ENCODE measurements at regions not wholly inside any gene's neighbourhood (a gene's known extent, or its start where the extent isn't known, plus 50 kb on each side); places are given as distances from the start of the nearest gene placed in this dataset.

DNA sequence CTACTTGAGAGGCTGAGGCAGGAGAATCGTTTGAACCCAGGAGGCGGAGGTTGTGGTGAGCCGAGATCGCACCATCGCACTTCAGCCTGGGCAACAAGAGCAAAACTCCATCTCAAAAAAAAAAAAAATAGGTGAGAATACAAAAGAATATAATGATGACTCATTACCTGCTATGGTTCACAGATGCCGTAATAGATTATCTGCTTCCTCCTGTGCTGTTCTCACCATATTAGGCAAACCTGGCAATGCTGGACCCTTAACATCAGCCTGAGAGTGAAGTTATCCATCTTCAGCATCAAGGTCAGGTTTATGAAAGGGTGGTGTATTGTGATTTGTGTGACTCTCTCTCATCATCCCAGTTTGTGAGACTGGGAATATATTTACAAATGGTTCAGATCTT, 271.3 kb upstream of the CPHXL start:
- FAIRE-seq = no peak
- intact Hi-C loops (cut with micrococcal nuclease; ENCODE audit: unreplicated experiment) = no loop called here

DNA sequence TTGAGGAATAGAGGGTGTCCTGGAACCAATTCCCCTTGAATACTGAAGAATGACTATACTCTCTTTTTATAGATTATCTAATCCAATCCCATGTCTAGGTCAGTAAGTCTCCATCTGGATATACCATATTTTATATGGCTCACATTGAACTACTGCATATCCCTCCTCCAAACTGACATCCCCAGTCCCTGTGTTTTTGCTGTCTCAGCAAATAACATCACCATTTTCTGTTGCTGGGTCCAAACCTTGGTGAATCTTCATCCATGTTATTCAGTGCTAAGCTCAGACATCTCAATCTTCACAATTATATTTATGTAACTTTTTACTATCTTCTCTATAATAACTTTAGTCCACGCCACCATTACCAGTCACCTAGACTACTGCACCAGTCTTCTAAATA, 269.6 kb upstream of the CNTNAP4 start:
- Histone ChIP-seq H4K20me1 (ENCODE audit: insufficient read depth, low read length) (no peaks in the 10 kb centered on the region), H3K4me1 (ENCODE audit: insufficient read depth, low read length) (no peaks in the 10 kb centered on the region), H3K9ac (ENCODE audit: insufficient read depth, low read depth, low read length) (no peak overlapping the region), H3K4me2 (ENCODE audit: low read depth, low read length) (no peak overlapping the region), H3K4me3 (replicated peaks in 1 of 3; ENCODE audit: insufficient read depth in 1 of 3, low read depth in 2 of 3, low read length in 3 of 3) (no peak overlapping the region), H3K79me2 (ENCODE audit: insufficient read depth, low read length) (no peaks in the 10 kb centered on the region), H3K9me3 (ENCODE audit: low read length) (no peaks in the 10 kb centered on the region), H2AFZ (ENCODE audit: low read length) (no peak overlapping the region), H3K27me3 (ENCODE audit: control insufficient read depth in 1 of 2, insufficient read depth in 2 of 2, low read length in 2 of 2) (no peaks in the 10 kb centered on the region), H3K36me3 (replicated peaks in 1 of 2; ENCODE audit: control insufficient read depth in 1 of 2, insufficient read depth in 2 of 2, low read length in 2 of 2) (no peaks in the 10 kb centered on the region), H3K27ac (ENCODE audit: extremely low read length, insufficient read depth, low read length) (no peak overlapping the region)
- DNase-seq (ENCODE audit: low spot score) = no peak
- BruUV-seq (replicated peaks) = no TSS peak
- FAIRE-seq = no peak
- CTCF ChIA-PET (ENCODE audit: low intra/inter-chr PET ratio, low total read pairs) = no interaction called here
- WGBS (ENCODE audit: low lambda C conversion rate) = 10% methylated on average over 1 of the region's 1 CpG
- POLR2A ChIA-PET = no interaction called here
- peak; percentile 99 for TF ChIP-seq MAFF (IDR thresholded peaks at IDR 0.05; ENCODE audit: low read depth, low read length)
- TF ChIP-seq MAFK (conservative IDR thresholded peaks at IDR 0.05 in 1 of 2, IDR thresholded peaks at IDR 0.05 in 1 of 2; ENCODE audit: low read length in 2 of 2) = peak; percentile 99
- TF ChIP-seq, protein P1, sequence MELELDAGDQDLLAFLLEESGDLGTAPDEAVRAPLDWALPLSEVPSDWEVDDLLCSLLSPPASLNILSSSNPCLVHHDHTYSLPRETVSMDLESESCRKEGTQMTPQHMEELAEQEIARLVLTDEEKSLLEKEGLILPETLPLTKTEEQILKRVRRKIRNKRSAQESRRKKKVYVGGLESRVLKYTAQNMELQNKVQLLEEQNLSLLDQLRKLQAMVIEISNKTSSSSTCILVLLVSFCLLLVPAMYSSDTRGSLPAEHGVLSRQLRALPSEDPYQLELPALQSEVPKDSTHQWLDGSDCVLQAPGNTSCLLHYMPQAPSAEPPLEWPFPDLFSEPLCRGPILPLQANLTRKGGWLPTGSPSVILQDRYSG (CRISPR knock-in tag; IDR thresholded peaks at IDR 0.05) = no peak
- TF ChIP-seq BORCS8-MEF2B (CRISPR knock-in tag; IDR thresholded peaks at IDR 0.05) = no peak
- intact Hi-C loops (cut with micrococcal nuclease; ENCODE audit: unreplicated experiment) (no loop called here), in situ Hi-C loops (cut with HindIII; ENCODE audit: extremely low pct_ligation_motif_present, low pct_unique_long_range_greater_than_20kb) (no loop called here)
- no peak for ATAC-seq

More for the DNA sequence above, 271.3 kb upstream of the CPHXL start:
- POLR2A ChIA-PET = no interaction called here
- Histone ChIP-seq H3K4me3 (replicated peaks in 1 of 3; ENCODE audit: insufficient read depth in 1 of 3, low read depth in 2 of 3, low read length in 3 of 3) (no peak overlapping the region), H3K9ac (ENCODE audit: insufficient read depth, low read depth, low read length) (no peak overlapping the region), H3K27me3 (ENCODE audit: control insufficient read depth in 1 of 2, insufficient read depth in 2 of 2, low read length in 2 of 2) (no peaks in the 10 kb centered on the region), H4K20me1 (ENCODE audit: insufficient read depth, low read length) (no peaks in the 10 kb centered on the region), H3K9me3 (ENCODE audit: low read length) (no peaks in the 10 kb centered on the region), H3K4me2 (ENCODE audit: low read depth, low read length) (no peak overlapping the region), H3K79me2 (ENCODE audit: insufficient read depth, low read length) (no peaks in the 10 kb centered on the region), H3K36me3 (replicated peaks in 1 of 2; ENCODE audit: control insufficient read depth in 1 of 2, insufficient read depth in 2 of 2, low read length in 2 of 2) (no peaks in the 10 kb centered on the region), H2AFZ (ENCODE audit: low read length) (no peak overlapping the region), H3K27ac (ENCODE audit: extremely low read length, insufficient read depth, low read length) (no peak overlapping the region), H3K4me1 (ENCODE audit: insufficient read depth, low read length) (no peaks in the 10 kb centered on the region)
- no TSS peak for BruUV-seq (replicated peaks)
- in situ Hi-C loops (cut with HindIII; ENCODE audit: extremely low pct_ligation_motif_present, low pct_unique_long_range_greater_than_20kb) = no loop called here
- CTCF ChIA-PET (ENCODE audit: low intra/inter-chr PET ratio, low total read pairs) = no interaction called here
- DNase-seq (ENCODE audit: low spot score) (no peak), ATAC-seq (no peak)
- no peak for TF ChIP-seq TBL1XR1 (IDR thresholded peaks at IDR 0.05; ENCODE audit: borderline replicate concordance, low read length, partially characterized antibody)
- no peak for TF ChIP-seq REL (CRISPR knock-in tag; conservative IDR thresholded peaks at IDR 0.05)
- no peak for TF ChIP-seq ETV5 (CRISPR knock-in tag; IDR thresholded peaks at IDR 0.05; ENCODE audit: borderline replicate concordance)
- TF ChIP-seq ZFP36L2 (CRISPR knock-in tag; IDR thresholded peaks at IDR 0.05) = no peak
- TF ChIP-seq CREM (IDR thresholded peaks at IDR 0.05) = no peak
- no peak for TF ChIP-seq CREM (CRISPR knock-in tag; IDR thresholded peaks at IDR 0.05)
- TF ChIP-seq ZNF468 (CRISPR knock-in tag; IDR thresholded peaks at IDR 0.05) = no peak
- no peak for TF ChIP-seq ZNF12 (CRISPR knock-in tag; IDR thresholded peaks at IDR 0.05)
- no peak for TF ChIP-seq TP53 (CRISPR knock-in tag; conservative IDR thresholded peaks at IDR 0.05)
- TF ChIP-seq AKAP8 (CRISPR knock-in tag; IDR thresholded peaks at IDR 0.05) = no peak
- TF ChIP-seq SIN3B (IDR thresholded peaks at IDR 0.05; ENCODE audit: low read length) = no peak
- no peak for TF ChIP-seq TCF7L2 (IDR thresholded peaks at IDR 0.05; ENCODE audit: low read depth, low read length)
- no peak for TF ChIP-seq JUND (CRISPR knock-in tag; IDR thresholded peaks at IDR 0.05)
- TF ChIP-seq FOXO1 (CRISPR knock-in tag; IDR thresholded peaks at IDR 0.05) = no peak
- no peak for TF ChIP-seq ATAD3A (CRISPR knock-in tag; IDR thresholded peaks at IDR 0.05)
- TF ChIP-seq ZNF33A (CRISPR knock-in tag; IDR thresholded peaks at IDR 0.05; ENCODE audit: borderline replicate concordance) = no peak
- TF ChIP-seq CEBPG (CRISPR knock-in tag; IDR thresholded peaks at IDR 0.05) = no peak
- WGBS (ENCODE audit: low lambda C conversion rate) = 38% methylated on average over 6 of the region's 6 CpGs

All from HepG2 (cell line).